ENCODE measurements at regions not wholly inside any gene's neighbourhood (a gene's known extent, or its start where the extent isn't known, plus 50 kb on each side); places are given as distances from the start of the nearest gene placed in this dataset.

GRCh38 chr13:84684804-84685203 is 802.5 kb upstream of the SLITRK1 start:
- peaks cover 0 to 9% (median 5%) of the 10 kb centered on the region in 3 donors for H3K9me3 Mint-ChIP-seq
- no peaks in the 10 kb centered on the region for H3K4me1 Mint-ChIP-seq
- no peaks in the 10 kb centered on the region for H3K9me3 ChIP-seq
- ChIA-PET POLR2A (no interaction called here), CTCF (no interaction called here)
- ATAC-seq (replicated peaks in 1 of 4) (no peak), DNase-seq (no peak)
- H3K4me3 ChIP-seq (ENCODE audit: control insufficient read depth in 1 of 2, extremely low read depth in 1 of 2, low read length in 1 of 2) = no peak overlapping the region
- H3K4me1 ChIP-seq (ENCODE audit: control insufficient read depth in 1 of 2, extremely low read depth in 1 of 2, insufficient read depth in 2 of 2, low read length in 2 of 2) = no peaks in the 10 kb centered on the region
- H3K36me3 Mint-ChIP-seq = no peaks in the 10 kb centered on the region
- no peaks in the 10 kb centered on the region for H3K27me3 Mint-ChIP-seq
- no peak overlapping the region for H3K27ac Mint-ChIP-seq
- H3K36me3 ChIP-seq (ENCODE audit: control insufficient read depth in 2 of 2, extremely low read depth in 1 of 2, insufficient read depth in 1 of 2, low read length in 1 of 2) = no peaks in the 10 kb centered on the region
- H3K4me3 Mint-ChIP-seq = no peak overlapping the region
- no peak overlapping the region for H3K27ac ChIP-seq (ENCODE audit: low read length)
- no peaks in the 10 kb centered on the region for H3K27me3 ChIP-seq (replicated peaks in 1 of 2; ENCODE audit: control insufficient read depth in 2 of 2, extremely low read depth in 1 of 2, insufficient read depth in 2 of 2, low read length in 1 of 2)
- 0% methylated on average over 1 of the region's 6 CpGs for WGBS (ENCODE audit: insufficient coverage)

DNA sequence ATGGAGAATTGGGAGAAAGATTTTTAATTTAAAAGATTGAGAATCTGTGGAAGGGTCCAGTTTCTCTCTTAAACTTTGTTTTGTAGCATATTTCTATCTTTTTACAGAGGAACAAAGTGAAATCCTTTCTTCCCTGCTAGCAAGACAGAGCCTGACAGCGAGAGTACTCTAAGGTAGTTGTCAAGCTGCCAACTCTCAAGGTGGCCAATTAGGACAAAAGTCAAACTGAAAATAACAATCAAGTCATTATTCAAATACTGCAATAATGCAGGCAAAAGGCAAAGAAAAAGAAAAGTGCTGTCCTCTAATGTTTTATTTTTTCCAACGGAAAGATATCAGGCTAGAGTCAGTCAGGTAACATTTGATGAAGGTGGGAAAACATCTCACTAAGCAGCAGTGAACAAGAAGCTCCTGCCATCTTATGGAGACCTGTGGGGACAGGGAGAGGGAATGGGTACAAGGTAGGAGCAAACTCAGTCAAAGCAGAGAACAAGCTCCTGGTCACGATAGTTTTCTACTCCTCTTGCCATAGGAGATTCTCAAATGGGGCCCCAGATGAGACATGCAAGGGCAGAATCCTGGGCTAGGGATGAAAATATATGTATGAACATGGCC is 801.9 kb upstream of the SLITRK1 start:
- ChIA-PET POLR2A (no interaction called here), CTCF (no interaction called here)
- no peak overlapping the region for H3K4me3 ChIP-seq (ENCODE audit: control insufficient read depth in 1 of 2, extremely low read depth in 1 of 2, low read length in 1 of 2)
- Mint-ChIP-seq H3K36me3 (no peaks in the 10 kb centered on the region), H3K27me3 (no peaks in the 10 kb centered on the region), H3K4me1 (no peaks in the 10 kb centered on the region), H3K4me3 (no peak overlapping the region), H3K9me3 (peaks cover 2 to 9% (median 5%) of the 10 kb centered on the region in 3 donors), H3K27ac (no peak overlapping the region)
- 86% methylated on average over 1 of the region's 3 CpGs for WGBS (ENCODE audit: insufficient coverage)
- no peaks in the 10 kb centered on the region for H3K36me3 ChIP-seq (ENCODE audit: control insufficient read depth in 2 of 2, extremely low read depth in 1 of 2, insufficient read depth in 1 of 2, low read length in 1 of 2)
- no peak for DNase-seq
- no peaks in the 10 kb centered on the region for H3K9me3 ChIP-seq
- no peaks in the 10 kb centered on the region for H3K4me1 ChIP-seq (ENCODE audit: control insufficient read depth in 1 of 2, extremely low read depth in 1 of 2, insufficient read depth in 2 of 2, low read length in 2 of 2)
- H3K27me3 ChIP-seq (replicated peaks in 1 of 2; ENCODE audit: control insufficient read depth in 2 of 2, extremely low read depth in 1 of 2, insufficient read depth in 2 of 2, low read length in 1 of 2) = no peaks in the 10 kb centered on the region
- H3K27ac ChIP-seq (ENCODE audit: low read length) = no peak overlapping the region
- ATAC-seq (replicated peaks in 1 of 4) = no peak

DNA sequence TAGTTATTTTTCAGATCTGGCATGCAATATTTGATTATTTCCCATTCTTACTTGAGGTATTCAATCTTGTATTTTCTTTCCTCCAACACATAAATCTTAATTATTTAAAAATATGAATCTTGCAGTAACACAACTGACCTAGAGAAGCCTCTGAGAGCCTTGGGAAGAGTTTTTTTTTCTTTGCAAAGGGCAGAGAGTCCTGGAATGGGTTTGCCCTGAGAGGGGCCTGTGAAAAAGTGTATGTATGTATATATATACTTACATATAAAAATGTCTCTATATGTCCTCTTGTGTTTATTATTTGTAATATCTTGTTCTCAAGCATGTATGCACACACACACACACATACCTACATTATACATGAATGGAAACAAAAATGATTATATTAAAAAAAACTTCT is 801.2 kb upstream of the SLITRK1 start:
- Mint-ChIP-seq H3K36me3 (no peaks in the 10 kb centered on the region), H3K4me3 (no peak overlapping the region), H3K27ac (no peak overlapping the region), H3K4me1 (no peaks in the 10 kb centered on the region), H3K27me3 (no peaks in the 10 kb centered on the region), H3K9me3 (peaks cover 2 to 9% (median 5%) of the 10 kb centered on the region in 3 donors)
- ATAC-seq (replicated peaks in 1 of 4) (no peak), DNase-seq (no peak)
- Histone ChIP-seq H3K9me3 (no peaks in the 10 kb centered on the region), H3K27ac (ENCODE audit: low read length) (no peak overlapping the region), H3K36me3 (ENCODE audit: control insufficient read depth in 2 of 2, extremely low read depth in 1 of 2, insufficient read depth in 1 of 2, low read length in 1 of 2) (no peaks in the 10 kb centered on the region), H3K4me1 (ENCODE audit: control insufficient read depth in 1 of 2, extremely low read depth in 1 of 2, insufficient read depth in 2 of 2, low read length in 2 of 2) (no peaks in the 10 kb centered on the region), H3K27me3 (replicated peaks in 1 of 2; ENCODE audit: control insufficient read depth in 2 of 2, extremely low read depth in 1 of 2, insufficient read depth in 2 of 2, low read length in 1 of 2) (no peaks in the 10 kb centered on the region), H3K4me3 (ENCODE audit: control insufficient read depth in 1 of 2, extremely low read depth in 1 of 2, low read length in 1 of 2) (no peak overlapping the region)
- POLR2A ChIA-PET = no interaction called here
- CTCF ChIA-PET = no interaction called here

- CTCF ChIA-PET = no interaction called here
- no peak overlapping the region for H3K27ac ChIP-seq (ENCODE audit: low read length)
- Mint-ChIP-seq H3K4me3 (no peak overlapping the region), H3K27me3 (no peaks in the 10 kb centered on the region), H3K27ac (no peak overlapping the region), H3K9me3 (peaks cover 0 to 8% (median 2%) of the 10 kb centered on the region in 3 donors), H3K4me1 (no peaks in the 10 kb centered on the region), H3K36me3 (no peaks in the 10 kb centered on the region)
- no peaks in the 10 kb centered on the region for H3K27me3 ChIP-seq (replicated peaks in 1 of 2; ENCODE audit: control insufficient read depth in 2 of 2, extremely low read depth in 1 of 2, insufficient read depth in 2 of 2, low read length in 1 of 2)
- ATAC-seq (replicated peaks in 1 of 4) (no peak), DNase-seq (no peak)
- POLR2A ChIA-PET = no interaction called here
- no peaks in the 10 kb centered on the region for H3K9me3 ChIP-seq
- no peaks in the 10 kb centered on the region for H3K36me3 ChIP-seq (ENCODE audit: control insufficient read depth in 2 of 2, extremely low read depth in 1 of 2, insufficient read depth in 1 of 2, low read length in 1 of 2)
- WGBS (ENCODE audit: insufficient coverage) = no CpG with 5 or more reads among the region's 2 CpGs
- H3K4me3 ChIP-seq (ENCODE audit: control insufficient read depth in 1 of 2, extremely low read depth in 1 of 2, low read length in 1 of 2) = no peak overlapping the region
- no peaks in the 10 kb centered on the region for H3K4me1 ChIP-seq (ENCODE audit: control insufficient read depth in 1 of 2, extremely low read depth in 1 of 2, insufficient read depth in 2 of 2, low read length in 2 of 2)
These were observed 795.6 kb upstream of the SLITRK1 start for GRCh38 chr13:84677836-84678235.

DNA sequence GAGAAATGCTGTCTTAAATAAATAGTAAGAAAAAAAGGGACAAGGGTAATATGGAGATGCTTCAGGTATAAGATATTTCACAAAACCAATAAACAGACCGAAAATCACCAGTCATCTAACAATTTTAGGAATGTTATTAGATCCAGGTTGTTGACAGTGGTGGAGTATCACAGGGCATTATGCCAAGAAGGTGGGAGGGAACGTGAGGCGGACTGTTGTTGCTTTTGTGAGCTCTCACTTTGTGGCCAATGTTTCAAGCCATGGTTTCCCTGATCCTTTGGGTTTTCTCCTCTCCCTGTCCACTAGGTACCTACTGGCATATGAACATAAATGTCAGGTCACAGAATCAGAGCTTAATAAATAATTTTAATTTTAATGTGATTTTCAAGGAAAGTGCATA is 790.3 kb upstream of the SLITRK1 start:
- no peaks in the 10 kb centered on the region for H3K36me3 Mint-ChIP-seq
- no peak for ATAC-seq (replicated peaks in 1 of 4)
- no peak overlapping the region for H3K27ac ChIP-seq (ENCODE audit: low read length)
- H3K36me3 ChIP-seq (ENCODE audit: control insufficient read depth in 2 of 2, extremely low read depth in 1 of 2, insufficient read depth in 1 of 2, low read length in 1 of 2) = no peaks in the 10 kb centered on the region
- DNase-seq = no peak
- H3K4me3 ChIP-seq (ENCODE audit: control insufficient read depth in 1 of 2, extremely low read depth in 1 of 2, low read length in 1 of 2) = no peak overlapping the region
- CTCF ChIA-PET = no interaction called here
- H3K4me3 Mint-ChIP-seq = no peak overlapping the region
- H3K4me1 ChIP-seq (ENCODE audit: control insufficient read depth in 1 of 2, extremely low read depth in 1 of 2, insufficient read depth in 2 of 2, low read length in 2 of 2) = no peaks in the 10 kb centered on the region
- H3K27me3 Mint-ChIP-seq = no peaks in the 10 kb centered on the region
- H3K9me3 Mint-ChIP-seq = peaks cover 0 to 3% (median 0%) of the 10 kb centered on the region in 3 donors
- no peaks in the 10 kb centered on the region for H3K9me3 ChIP-seq
- no peaks in the 10 kb centered on the region for H3K4me1 Mint-ChIP-seq
- no CpG with 5 or more reads among the region's 3 CpGs for WGBS (ENCODE audit: insufficient coverage)
- H3K27me3 ChIP-seq (replicated peaks in 1 of 2; ENCODE audit: control insufficient read depth in 2 of 2, extremely low read depth in 1 of 2, insufficient read depth in 2 of 2, low read length in 1 of 2) = no peaks in the 10 kb centered on the region
- no peak overlapping the region for H3K27ac Mint-ChIP-seq
- POLR2A ChIA-PET = no interaction called here

DNA sequence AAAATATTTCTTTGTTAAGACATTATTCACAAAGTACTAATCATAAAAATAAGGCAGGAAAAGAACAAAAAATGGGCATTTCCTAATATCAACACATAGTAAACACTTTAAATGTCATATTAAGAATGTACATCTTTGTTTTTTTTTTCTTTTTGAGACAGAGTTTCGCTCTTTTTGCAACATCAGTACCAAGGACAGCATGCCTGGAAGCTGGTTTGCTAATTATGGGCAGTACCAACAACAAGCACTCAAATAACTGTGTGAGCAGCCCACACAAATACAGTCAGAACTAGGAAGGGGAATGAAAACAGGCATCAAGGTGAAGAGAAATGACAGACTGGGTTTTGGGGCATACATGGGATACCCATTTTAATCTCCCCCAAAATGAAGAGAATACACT is 788.0 kb upstream of the SLITRK1 start:
- no CpG with 5 or more reads among the region's 1 CpG for WGBS (ENCODE audit: insufficient coverage)
- no peaks in the 10 kb centered on the region for H3K9me3 ChIP-seq
- H3K36me3 Mint-ChIP-seq = no peaks in the 10 kb centered on the region
- ATAC-seq (replicated peaks in 1 of 4) (no peak), DNase-seq (no peak)
- H3K27ac ChIP-seq (ENCODE audit: low read length) = no peak overlapping the region
- H3K4me1 ChIP-seq (ENCODE audit: control insufficient read depth in 1 of 2, extremely low read depth in 1 of 2, insufficient read depth in 2 of 2, low read length in 2 of 2) = no peaks in the 10 kb centered on the region
- H3K27me3 ChIP-seq (replicated peaks in 1 of 2; ENCODE audit: control insufficient read depth in 2 of 2, extremely low read depth in 1 of 2, insufficient read depth in 2 of 2, low read length in 1 of 2) = no peaks in the 10 kb centered on the region
- H3K4me1 Mint-ChIP-seq = no peaks in the 10 kb centered on the region
- no peak overlapping the region for H3K4me3 Mint-ChIP-seq
- no peaks in the 10 kb centered on the region for H3K27me3 Mint-ChIP-seq
- no peak overlapping the region for H3K4me3 ChIP-seq (ENCODE audit: control insufficient read depth in 1 of 2, extremely low read depth in 1 of 2, low read length in 1 of 2)
- H3K27ac Mint-ChIP-seq = no peak overlapping the region
- POLR2A ChIA-PET = no interaction called here
- peaks cover 2 to 3% (median 3%) of the 10 kb centered on the region in 3 donors for H3K9me3 Mint-ChIP-seq
- CTCF ChIA-PET = no interaction called here
- H3K36me3 ChIP-seq (ENCODE audit: control insufficient read depth in 2 of 2, extremely low read depth in 1 of 2, insufficient read depth in 1 of 2, low read length in 1 of 2) = no peaks in the 10 kb centered on the region

DNA sequence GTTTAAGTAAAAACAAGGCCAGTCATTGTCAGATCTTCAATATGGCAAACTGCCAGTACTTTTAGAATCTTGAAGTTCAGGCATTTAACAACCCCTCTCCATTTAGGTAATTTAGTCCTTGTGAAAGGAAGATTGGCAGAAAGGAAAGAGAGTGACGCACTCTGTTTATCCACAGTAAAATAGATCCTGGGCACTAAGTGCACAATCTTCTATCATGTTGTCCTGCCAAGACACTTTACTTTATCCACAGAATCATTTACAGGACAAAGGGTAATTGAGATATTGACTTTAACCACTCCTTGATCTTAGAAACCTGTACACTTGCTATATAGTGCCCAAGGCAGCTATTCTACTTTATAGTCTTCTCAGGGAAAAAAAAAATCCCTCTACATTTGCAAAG is 786.4 kb upstream of the SLITRK1 start:
- DNase-seq = no peak
- no CpG with 5 or more reads among the region's 1 CpG for WGBS (ENCODE audit: insufficient coverage)
- ChIA-PET POLR2A (no interaction called here), CTCF (no interaction called here)
- ATAC-seq (replicated peaks in 1 of 4) = no peak
- Mint-ChIP-seq H3K27me3 (no peaks in the 10 kb centered on the region), H3K36me3 (no peaks in the 10 kb centered on the region), H3K4me3 (no peak overlapping the region), H3K9me3 (peaks cover 0 to 3% (median 2%) of the 10 kb centered on the region in 3 donors), H3K27ac (no peak overlapping the region), H3K4me1 (no peaks in the 10 kb centered on the region)
- Histone ChIP-seq H3K36me3 (ENCODE audit: control insufficient read depth in 2 of 2, extremely low read depth in 1 of 2, insufficient read depth in 1 of 2, low read length in 1 of 2) (no peaks in the 10 kb centered on the region), H3K27me3 (replicated peaks in 1 of 2; ENCODE audit: control insufficient read depth in 2 of 2, extremely low read depth in 1 of 2, insufficient read depth in 2 of 2, low read length in 1 of 2) (no peaks in the 10 kb centered on the region), H3K4me3 (ENCODE audit: control insufficient read depth in 1 of 2, extremely low read depth in 1 of 2, low read length in 1 of 2) (no peak overlapping the region), H3K4me1 (ENCODE audit: control insufficient read depth in 1 of 2, extremely low read depth in 1 of 2, insufficient read depth in 2 of 2, low read length in 2 of 2) (no peaks in the 10 kb centered on the region), H3K9me3 (no peaks in the 10 kb centered on the region), H3K27ac (ENCODE audit: low read length) (no peak overlapping the region)
